Muscle of leg (tissue), 3 donors: ENCODE measurements at regions not wholly inside any gene's neighbourhood (a gene's known extent, or its start where the extent isn't known, plus 50 kb on each side); places are given as distances from the start of the nearest gene placed in this dataset.

Experiments used
- DNase-seq: peaks from one replicate; pipeline ENCODE4 v3.0.0; 2013
- H3K27ac ChIP-seq: one replicate; pipeline ENCODE4 v1.5.1; 2013; ENCODE audit warnings: mild to moderate bottlenecking, low read length, control low read depth
- H3K27me3 ChIP-seq: one replicate; pipeline ENCODE4 v1.6.1; 2013; ENCODE audit warnings: low read length; ENCODE audit not compliant: control insufficient read depth, insufficient read depth
- H3K36me3 ChIP-seq: one replicate; pipeline ENCODE4 v1.6.1; 2013; ENCODE audit warnings: low read length; ENCODE audit not compliant: control insufficient read depth, insufficient read depth
- H3K4me1 ChIP-seq: one replicate; pipeline ENCODE4 v1.6.1; 2013; ENCODE audit warnings: low read length; ENCODE audit not compliant: control insufficient read depth, insufficient read depth
- H3K4me3 ChIP-seq: one replicate; pipeline ENCODE4 v1.5.1; 2013; ENCODE audit warnings: low read length, control low read depth
- H3K9me3 ChIP-seq: replicated peaks from 2 replicates; pipeline ENCODE4 v1.6.1; 2013; ENCODE audit warnings: low read depth, low read length; ENCODE audit not compliant: control insufficient read depth
- WGBS: methylation state at CpG from one replicate; pipeline ENCODE4 v1.1.5; 2013; ENCODE audit warnings: missing lambda C conversion rate; ENCODE audit not compliant: insufficient coverage; 5-methylcytosine and 5-hydroxymethylcytosine counted together

DNA sequence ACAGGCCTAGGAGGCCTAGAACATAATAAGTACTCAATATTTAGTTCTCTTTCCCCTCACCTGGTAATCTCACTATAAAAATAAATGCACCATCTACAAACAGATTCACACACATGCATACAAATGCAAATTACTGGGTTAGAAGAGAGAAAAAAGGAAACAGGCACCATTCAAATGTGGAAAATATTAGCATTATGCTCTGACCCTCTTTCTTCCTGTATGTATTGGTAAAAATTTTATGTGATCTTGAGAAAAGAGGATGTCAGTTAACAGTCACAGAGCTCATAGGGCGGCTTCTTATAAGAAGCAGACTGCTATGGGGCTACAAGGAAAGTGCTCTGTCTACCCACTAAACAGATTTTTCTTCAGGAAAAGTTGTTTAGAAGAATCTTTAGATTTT lies 565.4 kb downstream of the LMO4 start:
- Histone ChIP-seq H3K4me1 (no peaks in the 10 kb centered on the region), H3K36me3 (no peaks in the 10 kb centered on the region), H3K4me3 (no peak overlapping the region), H3K27me3 (no peaks in the 10 kb centered on the region), H3K27ac (no peak overlapping the region), H3K9me3 (no peaks in the 10 kb centered on the region)
- no peak for DNase-seq
- WGBS, result no CpG with 5 or more reads among the region's 1 CpG

- H3K36me3 ChIP-seq, result no peaks in the 10 kb centered on the region
- H3K27ac ChIP-seq, result no peak overlapping the region
- no peaks in the 10 kb centered on the region for H3K9me3 ChIP-seq
- no peak overlapping the region for H3K4me3 ChIP-seq
- no peaks in the 10 kb centered on the region for H3K27me3 ChIP-seq
- WGBS, result no CpG with 5 or more reads among the region's 1 CpG
- H3K4me1 ChIP-seq, result no peaks in the 10 kb centered on the region
- DNase-seq, result no peak
Observed at GRCh38 chr1:87897481-87897880, 568.8 kb downstream of the LMO4 start.

DNA sequence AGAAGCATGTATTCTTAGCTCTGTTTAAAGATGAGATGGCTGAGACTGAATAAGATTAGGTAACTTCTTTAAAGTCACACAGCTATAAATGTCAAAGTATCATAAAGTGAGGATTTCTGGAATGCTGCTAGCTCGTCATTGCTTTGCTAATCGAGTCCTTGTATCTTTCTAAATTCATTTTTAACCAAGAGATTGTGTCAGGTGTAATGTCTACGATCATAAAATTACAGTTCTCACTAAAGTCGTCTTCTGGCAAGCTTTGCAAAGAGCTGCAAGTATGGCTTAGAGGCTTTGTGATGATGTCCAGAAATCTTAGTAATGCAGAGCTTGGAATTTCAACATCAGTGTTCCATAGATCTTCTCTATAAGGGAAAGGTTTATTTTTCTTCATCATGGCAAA lies 569.8 kb downstream of the LMO4 start:
- Histone ChIP-seq H3K4me3 (no peak overlapping the region), H3K27ac (no peak overlapping the region), H3K9me3 (no peaks in the 10 kb centered on the region), H3K27me3 (no peaks in the 10 kb centered on the region), H3K4me1 (no peaks in the 10 kb centered on the region), H3K36me3 (no peaks in the 10 kb centered on the region)
- DNase-seq, result no peak
- no CpG with 5 or more reads among the region's 4 CpGs for WGBS

GRCh38 chr1:87899017-87899416 lies 570.3 kb downstream of the LMO4 start:
- H3K36me3 ChIP-seq, result no peaks in the 10 kb centered on the region
- H3K4me3 ChIP-seq, result no peak overlapping the region
- DNase-seq, result no peak
- H3K4me1 ChIP-seq, result no peaks in the 10 kb centered on the region
- H3K9me3 ChIP-seq, result no peaks in the 10 kb centered on the region
- WGBS, result no CpG with 5 or more reads among the region's 2 CpGs
- no peaks in the 10 kb centered on the region for H3K27me3 ChIP-seq
- no peak overlapping the region for H3K27ac ChIP-seq

DNA sequence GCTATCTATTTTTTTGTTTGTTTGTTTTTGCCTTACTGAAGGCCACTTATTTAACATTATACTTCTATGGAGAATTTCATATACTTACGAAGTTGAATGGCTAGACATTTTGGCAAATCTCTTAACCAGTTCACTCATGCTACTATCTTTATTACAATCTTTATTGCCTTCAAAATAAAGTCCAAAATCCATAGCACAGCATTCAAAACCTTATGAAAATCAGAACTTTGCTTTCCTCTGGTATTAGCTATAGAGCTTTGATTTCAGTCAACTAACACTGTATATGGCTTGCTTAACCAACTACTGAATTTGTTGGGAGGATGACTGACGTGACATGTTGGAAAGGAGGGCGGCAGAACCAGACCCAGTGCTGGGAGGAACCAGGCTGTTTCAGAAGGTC lies 571.1 kb downstream of the LMO4 start:
- Histone ChIP-seq H3K27me3 (no peaks in the 10 kb centered on the region), H3K36me3 (no peaks in the 10 kb centered on the region), H3K9me3 (no peaks in the 10 kb centered on the region), H3K27ac (no peak overlapping the region), H3K4me3 (no peak overlapping the region), H3K4me1 (no peaks in the 10 kb centered on the region)
- DNase-seq, result no peak
- WGBS, result 93% methylated on average over 2 of the region's 3 CpGs

DNA sequence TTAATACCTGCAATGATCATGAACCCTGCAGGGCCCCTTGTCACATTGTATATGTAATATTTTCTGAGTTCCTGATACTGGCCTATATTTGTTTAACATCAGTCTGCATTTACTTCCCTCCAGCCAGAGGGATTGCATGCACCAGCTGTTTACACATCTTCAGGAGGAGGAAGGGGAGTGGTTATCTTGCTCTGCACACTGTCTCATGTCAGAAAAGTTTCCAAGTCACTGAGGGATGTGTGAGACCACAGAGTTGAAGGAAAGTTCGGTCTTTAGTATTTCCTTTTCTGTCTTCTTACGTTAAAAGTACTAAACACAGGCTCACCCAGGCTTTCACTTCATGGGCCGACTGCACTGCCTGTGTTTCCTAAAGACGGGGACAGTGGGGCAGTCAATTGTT lies 574.1 kb downstream of the LMO4 start:
- H3K4me1 ChIP-seq, result no peaks in the 10 kb centered on the region
- H3K36me3 ChIP-seq, result no peaks in the 10 kb centered on the region
- no peak overlapping the region for H3K27ac ChIP-seq
- no peak overlapping the region for H3K4me3 ChIP-seq
- no peaks in the 10 kb centered on the region for H3K9me3 ChIP-seq
- DNase-seq, result peak; percentile 91
- no peaks in the 10 kb centered on the region for H3K27me3 ChIP-seq
- 0% methylated on average over 1 of the region's 4 CpGs for WGBS

- H3K4me1 ChIP-seq, result no peaks in the 10 kb centered on the region
- H3K4me3 ChIP-seq, result no peak overlapping the region
- DNase-seq, result no peak
- no peaks in the 10 kb centered on the region for H3K36me3 ChIP-seq
- H3K9me3 ChIP-seq, result no peaks in the 10 kb centered on the region
- H3K27me3 ChIP-seq, result no peaks in the 10 kb centered on the region
- no peak overlapping the region for H3K27ac ChIP-seq
Observed at GRCh38 chr1:87903242-87903641, 574.6 kb downstream of the LMO4 start.

DNA sequence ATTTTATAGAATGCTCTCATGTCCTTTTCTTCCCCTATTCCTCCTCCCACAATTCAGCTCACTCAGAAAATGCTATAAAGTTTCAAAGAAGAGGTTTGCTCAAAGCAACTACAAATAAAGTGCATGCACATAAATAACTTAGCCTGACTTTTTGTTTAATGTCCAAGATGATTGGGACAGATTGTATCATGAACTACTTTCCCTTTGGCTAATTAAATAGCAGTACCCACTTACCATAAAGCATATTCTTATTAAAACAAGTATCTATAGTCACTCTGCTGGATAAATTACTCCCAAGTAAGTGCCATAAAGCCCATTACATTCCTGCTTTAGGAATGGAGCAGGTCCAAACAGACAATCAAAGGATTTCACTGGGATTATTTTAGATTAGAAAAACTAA lies 576.0 kb downstream of the LMO4 start:
- Histone ChIP-seq H3K27me3 (no peaks in the 10 kb centered on the region), H3K36me3 (no peaks in the 10 kb centered on the region), H3K4me1 (no peaks in the 10 kb centered on the region), H3K4me3 (no peak overlapping the region), H3K27ac (no peak overlapping the region), H3K9me3 (no peaks in the 10 kb centered on the region)
- no peak for DNase-seq

GRCh38 chr1:87905651-87906050 lies 577.0 kb downstream of the LMO4 start:
- Histone ChIP-seq H3K4me1 (no peaks in the 10 kb centered on the region), H3K27ac (no peak overlapping the region), H3K9me3 (no peaks in the 10 kb centered on the region), H3K27me3 (no peaks in the 10 kb centered on the region), H3K4me3 (no peak overlapping the region), H3K36me3 (no peaks in the 10 kb centered on the region)
- peak; percentile 21 for DNase-seq
- 93% methylated on average over 2 of the region's 4 CpGs for WGBS

DNA sequence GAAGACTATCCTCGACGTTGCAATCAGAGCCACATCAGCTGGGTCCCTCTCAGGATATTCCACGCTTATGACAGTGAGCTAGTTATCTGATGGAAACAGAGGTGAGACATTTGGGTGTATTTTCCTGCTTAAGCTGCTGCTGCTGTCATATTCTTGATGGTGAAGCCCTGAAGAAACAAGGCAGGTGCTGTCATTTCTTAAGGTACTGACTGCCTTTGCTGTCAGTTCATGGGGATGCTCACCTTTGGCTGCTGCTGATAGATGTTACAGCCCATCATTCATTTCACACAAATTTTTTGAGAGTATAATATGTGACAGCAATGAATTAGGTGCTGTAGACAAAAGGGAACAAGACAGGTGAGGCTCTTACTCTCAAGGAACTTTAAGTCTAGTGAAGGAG lies 577.4 kb downstream of the LMO4 start:
- H3K36me3 ChIP-seq, result no peaks in the 10 kb centered on the region
- no peaks in the 10 kb centered on the region for H3K4me1 ChIP-seq
- DNase-seq, result no peak
- H3K27ac ChIP-seq, result no peak overlapping the region
- H3K9me3 ChIP-seq, result no peaks in the 10 kb centered on the region
- H3K4me3 ChIP-seq, result no peak overlapping the region
- no peaks in the 10 kb centered on the region for H3K27me3 ChIP-seq
- 79% methylated on average over 3 of the region's 3 CpGs for WGBS

DNA sequence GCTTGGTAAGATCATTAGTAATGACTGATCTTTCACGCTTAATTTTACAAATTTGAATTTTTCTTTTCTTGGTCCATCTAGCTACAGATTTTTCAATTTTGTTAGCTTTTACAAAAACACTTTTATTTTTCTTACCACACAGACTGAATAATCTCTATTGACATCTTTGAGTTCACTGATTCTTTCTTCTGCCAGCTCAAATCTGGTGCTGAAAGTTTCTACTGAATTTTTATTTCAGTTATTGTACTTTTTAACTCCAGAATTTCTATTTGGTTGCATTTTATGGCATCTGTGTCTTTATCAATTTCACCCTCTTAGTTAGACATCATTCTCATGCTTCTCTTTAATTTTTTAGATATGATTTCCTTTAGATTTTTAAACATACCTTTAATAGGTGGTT lies 584.7 kb downstream of the LMO4 start:
- no peak for DNase-seq
- Histone ChIP-seq H3K36me3 (no peaks in the 10 kb centered on the region), H3K27ac (no peak overlapping the region), H3K9me3 (peaks cover 3% of the 10 kb centered on the region), H3K27me3 (no peaks in the 10 kb centered on the region), H3K4me1 (no peaks in the 10 kb centered on the region), H3K4me3 (no peak overlapping the region)
- WGBS, result no CpG with 5 or more reads among the region's 1 CpG
